H9 (cell line): ENCODE measurements at regions not wholly inside any gene's neighbourhood (a gene's known extent, or its start where the extent isn't known, plus 50 kb on each side); places are given as distances from the start of the nearest gene placed in this dataset.

Experiments used
- DNase-seq: peaks from one replicate; pipeline ENCODE4 v3.0.0-alpha.2; 2017
- H2AFZ ChIP-seq: one replicate; pipeline ENCODE4 v1.6.1; 2013; ENCODE audit warnings: mild to moderate bottlenecking, low read length, control low read depth, moderate library complexity
- H2AK5ac ChIP-seq: 2 replicates; pipeline ENCODE4 v1.6.1; 2013; ENCODE audit warnings: low read length, control low read depth, mixed read lengths; ENCODE audit not compliant: insufficient read length
- H2BK120ac ChIP-seq: one replicate; pipeline ENCODE4 v1.6.1; 2013; ENCODE audit warnings: low read depth, mild to moderate bottlenecking, low read length, control low read depth, inconsistent platforms; ENCODE audit not compliant: poor library complexity, severe bottlenecking
- H2BK12ac ChIP-seq: 2 replicates; pipeline ENCODE4 v1.6.1; 2013; ENCODE audit warnings: low read length, control low read depth, mixed read lengths, low read depth; ENCODE audit not compliant: insufficient read length
- H2BK15ac ChIP-seq: 2 replicates; pipeline ENCODE4 v1.6.1; 2013; ENCODE audit warnings: low read depth, low read length, control low read depth
- H2BK20ac ChIP-seq: one replicate; pipeline ENCODE4 v1.6.1; 2013; ENCODE audit warnings: low read depth, mild to moderate bottlenecking, low read length, control low read depth, inconsistent platforms; ENCODE audit not compliant: poor library complexity, severe bottlenecking
- H2BK5ac ChIP-seq: 2 replicates; pipeline ENCODE4 v1.6.1; 2013; ENCODE audit warnings: low read length, control low read depth, mixed read lengths; ENCODE audit not compliant: insufficient read length
- H3K14ac ChIP-seq: 2 replicates; pipeline ENCODE4 v1.6.1; 2013; ENCODE audit warnings: low read length, control low read depth; ENCODE audit not compliant: insufficient read depth
- H3K18ac ChIP-seq: 2 replicates; pipeline ENCODE4 v1.6.1; 2013; ENCODE audit warnings: low read depth, mild to moderate bottlenecking, mixed read lengths, low read length, control low read depth; ENCODE audit not compliant: insufficient read length
- H3K23ac ChIP-seq: 2 replicates; pipeline ENCODE4 v1.6.1; 2013; ENCODE audit warnings: low read length, control low read depth, mixed read lengths, low read depth; ENCODE audit not compliant: insufficient read length
- H3K23me2 ChIP-seq: 2 replicates; pipeline ENCODE4 v1.6.1; 2013; ENCODE audit warnings: low read depth, mild to moderate bottlenecking, mixed read lengths, low read length, control low read depth; ENCODE audit not compliant: insufficient read length, poor library complexity, severe bottlenecking
- H3K27ac ChIP-seq: 2 replicates; pipeline ENCODE4 v1.5.1; 2013; ENCODE audit warnings: low read length, control low read depth, mixed read lengths, low read depth; ENCODE audit not compliant: insufficient read length
- H3K27me3 ChIP-seq: 2 replicates; pipeline ENCODE4 v1.6.1; 2013; ENCODE audit warnings: low read length, control low read depth, inconsistent platforms; ENCODE audit not compliant: insufficient read depth
- H3K4ac ChIP-seq: 2 replicates; pipeline ENCODE4 v1.6.1; 2013; ENCODE audit warnings: low read depth, mild to moderate bottlenecking, control low read depth, inconsistent platforms, low read length, moderate library complexity
- H3K4me1 ChIP-seq: 2 replicates; pipeline ENCODE4 v1.6.1; 2013; ENCODE audit warnings: low read length, control low read depth, inconsistent platforms; ENCODE audit not compliant: insufficient read depth
- H3K4me2 ChIP-seq: 2 replicates; pipeline ENCODE4 v1.6.1; 2013; ENCODE audit warnings: low read length, control low read depth, mixed read lengths; ENCODE audit not compliant: insufficient read length, insufficient read depth
- H3K56ac ChIP-seq: 2 replicates; pipeline ENCODE4 v1.6.1; 2013; ENCODE audit warnings: low read depth, mild to moderate bottlenecking, mixed read lengths, low read length, control low read depth; ENCODE audit not compliant: insufficient read length
- H3K79me1 ChIP-seq: 2 replicates; pipeline ENCODE4 v1.6.1; 2013; ENCODE audit warnings: low read depth, mild to moderate bottlenecking, moderate library complexity, low read length, control low read depth, inconsistent platforms; ENCODE audit not compliant: insufficient read depth, poor library complexity, severe bottlenecking
- H3K79me2 ChIP-seq: 2 replicates; pipeline ENCODE4 v1.6.1; 2013; ENCODE audit warnings: low read length, control low read depth, inconsistent platforms; ENCODE audit not compliant: insufficient read depth
- H3K9ac ChIP-seq: 2 replicates; pipeline ENCODE4 v1.6.1; 2013; ENCODE audit warnings: low read length, control low read depth, mixed read lengths; ENCODE audit not compliant: insufficient read length; ENCODE audit errors: extremely low read depth
- H3K9me3 ChIP-seq: one replicate; pipeline ENCODE4 v1.6.1; 2013; ENCODE audit warnings: low read depth, low read length, inconsistent platforms; ENCODE audit not compliant: control insufficient read depth
- H3T11ph ChIP-seq: one replicate; pipeline ENCODE4 v1.6.1; 2013; ENCODE audit warnings: mild to moderate bottlenecking, low read length, control low read depth, inconsistent platforms
- H4K20me1 ChIP-seq: one replicate; pipeline ENCODE4 v1.6.1; 2013; ENCODE audit not compliant: control insufficient read depth, insufficient read length, insufficient read depth
- H4K5ac ChIP-seq: 2 replicates; pipeline ENCODE4 v1.6.1; 2013; ENCODE audit warnings: low read depth, mild to moderate bottlenecking, mixed read lengths, low read length, control low read depth; ENCODE audit not compliant: insufficient read length
- H4K8ac ChIP-seq: replicated peaks from 2 replicates; pipeline ENCODE4 v1.6.1; 2013; ENCODE audit warnings: low read length, control low read depth, mixed read lengths, low read depth; ENCODE audit not compliant: insufficient read length
- H4K91ac ChIP-seq: 2 replicates; pipeline ENCODE4 v1.6.1; 2013; ENCODE audit warnings: low read depth, mild to moderate bottlenecking, moderate library complexity, mixed read lengths, low read length, control low read depth; ENCODE audit not compliant: insufficient read length
- H3K27ac Mint-ChIP-seq, 3 experiments: 2 replicates in 2 of 3; 3 replicates in 1 of 3; pipeline ENCODE4 v1.8.0; 2020 to 2021; ENCODE audit warnings: mixed read lengths in 3 of 3, mild to moderate bottlenecking in 1 of 3, moderate library complexity in 1 of 3
- H3K27me3 Mint-ChIP-seq: 2 replicates; pipeline ENCODE4 v1.8.0; 2021; ENCODE audit warnings: low read depth, mild to moderate bottlenecking, moderate library complexity, mixed read lengths
- H3K36me3 Mint-ChIP-seq, 3 experiments: 2 replicates in 2 of 3; 3 replicates in 1 of 3; pipeline ENCODE4 v1.8.0; 2020 to 2021; ENCODE audit warnings: low read depth in 3 of 3, mixed read lengths in 3 of 3; ENCODE audit not compliant: insufficient read depth in 1 of 3
- H3K4me1 Mint-ChIP-seq, 2 experiments: 2 replicates each; pipeline ENCODE4 v1.8.0; 2020; ENCODE audit warnings: mixed read lengths in 2 of 2
- H3K4me3 Mint-ChIP-seq, 2 experiments: 2 replicates in 1 of 2; 3 replicates in 1 of 2; pipeline ENCODE4 v1.8.0; 2020 to 2021; ENCODE audit warnings: mild to moderate bottlenecking in 2 of 2, mixed read lengths in 2 of 2, moderate library complexity in 1 of 2
- H3K9me3 Mint-ChIP-seq, 2 experiments: 2 replicates in 1 of 2; 3 replicates in 1 of 2; pipeline ENCODE4 v1.8.0; 2020; ENCODE audit warnings: mild to moderate bottlenecking in 2 of 2, mixed read lengths in 2 of 2, moderate library complexity in 1 of 2
- WGBS: extraction: QIAGEN DNeasy Blood & Tissue Kit; methylation state at CpG from one replicate; pipeline ENCODE4 v1.1.7; 2013; ENCODE audit warnings: missing lambda C conversion rate, low lambda C conversion rate, mixed read lengths; ENCODE audit not compliant: insufficient read length; ENCODE audit errors: extremely low coverage; 5-methylcytosine and 5-hydroxymethylcytosine counted together
- TF ChIP-seq, protein P1 (sequence below): fragments of 200-600 bp; sonication (generic); conservative IDR thresholded peaks from 3 replicates; pipeline ENCODE4 v1.8.0; 2021; ENCODE audit warnings: antibody characterized with exemption, mild to moderate bottlenecking

DNA sequence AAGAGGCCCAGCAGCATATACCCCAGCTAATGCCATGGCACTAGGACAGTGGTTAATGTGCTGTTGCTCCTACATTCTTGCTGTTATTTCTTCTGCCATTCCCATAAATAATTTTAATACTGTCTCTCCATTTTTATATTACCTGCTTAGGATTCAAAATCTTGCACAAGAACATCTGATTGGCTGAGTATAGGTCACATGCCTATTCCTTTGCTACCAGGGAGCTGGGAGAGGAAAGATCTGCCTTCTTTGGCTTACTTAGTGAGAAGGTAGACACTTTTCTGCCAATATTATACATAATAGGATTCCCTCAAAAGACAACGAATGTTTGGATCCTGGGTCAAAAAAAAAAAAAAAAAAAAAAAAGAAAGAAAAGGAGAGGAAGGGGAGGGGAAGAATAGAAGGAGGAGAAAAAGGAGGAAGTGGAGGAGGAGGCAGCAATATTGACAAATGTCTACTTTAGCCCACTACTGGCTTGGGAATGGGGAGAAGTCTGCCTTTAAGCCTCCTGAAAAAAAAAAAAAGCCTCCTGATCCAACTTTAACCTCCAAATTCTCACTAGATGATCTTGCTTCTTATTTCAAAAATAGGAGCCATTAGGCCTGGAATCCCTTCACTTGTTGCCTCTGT is 134.5 kb upstream of the HNRNPU start:
- no peak overlapping the region for H3K27ac Mint-ChIP-seq
- Histone ChIP-seq H3K4ac (no peak overlapping the region), H3K4me1 (no peaks in the 10 kb centered on the region), H3K4me2 (no peak overlapping the region), H3K79me1 (no peaks in the 10 kb centered on the region), H3K18ac (no peak overlapping the region), H2BK12ac (no peak overlapping the region), H2AK5ac (no peak overlapping the region), H3K23ac (no peak overlapping the region), H3T11ph (no peak overlapping the region), H3K14ac (no peak overlapping the region), H3K23me2 (no peaks in the 10 kb centered on the region), H3K56ac (no peak overlapping the region), H3K27me3 (no peaks in the 10 kb centered on the region), H2BK120ac (no peak overlapping the region), H4K20me1 (no peaks in the 10 kb centered on the region), H4K91ac (no peak overlapping the region), H2BK20ac (no peak overlapping the region), H4K8ac (no peak overlapping the region), H3K27ac (no peak overlapping the region), H3K9me3 (no peaks in the 10 kb centered on the region), H2BK15ac (no peak overlapping the region), H4K5ac (no peak overlapping the region), H2BK5ac (no peak overlapping the region), H3K9ac (no peak overlapping the region), H3K79me2 (no peaks in the 10 kb centered on the region), H2AFZ (no peak overlapping the region)
- no peaks in the 10 kb centered on the region for H3K4me1 Mint-ChIP-seq
- H3K9me3 Mint-ChIP-seq, result no peaks in the 10 kb centered on the region
- no peaks in the 10 kb centered on the region for H3K27me3 Mint-ChIP-seq
- no peak for DNase-seq
- no peak overlapping the region for H3K4me3 Mint-ChIP-seq
- no peaks in the 10 kb centered on the region for H3K36me3 Mint-ChIP-seq
- TF ChIP-seq, protein P1, sequence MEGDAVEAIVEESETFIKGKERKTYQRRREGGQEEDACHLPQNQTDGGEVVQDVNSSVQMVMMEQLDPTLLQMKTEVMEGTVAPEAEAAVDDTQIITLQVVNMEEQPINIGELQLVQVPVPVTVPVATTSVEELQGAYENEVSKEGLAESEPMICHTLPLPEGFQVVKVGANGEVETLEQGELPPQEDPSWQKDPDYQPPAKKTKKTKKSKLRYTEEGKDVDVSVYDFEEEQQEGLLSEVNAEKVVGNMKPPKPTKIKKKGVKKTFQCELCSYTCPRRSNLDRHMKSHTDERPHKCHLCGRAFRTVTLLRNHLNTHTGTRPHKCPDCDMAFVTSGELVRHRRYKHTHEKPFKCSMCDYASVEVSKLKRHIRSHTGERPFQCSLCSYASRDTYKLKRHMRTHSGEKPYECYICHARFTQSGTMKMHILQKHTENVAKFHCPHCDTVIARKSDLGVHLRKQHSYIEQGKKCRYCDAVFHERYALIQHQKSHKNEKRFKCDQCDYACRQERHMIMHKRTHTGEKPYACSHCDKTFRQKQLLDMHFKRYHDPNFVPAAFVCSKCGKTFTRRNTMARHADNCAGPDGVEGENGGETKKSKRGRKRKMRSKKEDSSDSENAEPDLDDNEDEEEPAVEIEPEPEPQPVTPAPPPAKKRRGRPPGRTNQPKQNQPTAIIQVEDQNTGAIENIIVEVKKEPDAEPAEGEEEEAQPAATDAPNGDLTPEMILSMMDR, result no peak
- no CpG with 5 or more reads among the region's 1 CpG for WGBS
